GM23338 (cell line): ENCODE measurements at regions not wholly inside any gene's neighbourhood (a gene's known extent, or its start where the extent isn't known, plus 50 kb on each side); places are given as distances from the start of the nearest gene placed in this dataset.

ENCODE experiments used
- ATAC-seq: fragments of 200-7000 bp; cut with Tn5 transposase; 3 replicates; pipeline ENCODE4 v1.9.1; 2020
- DNase-seq: peaks from one replicate; pipeline ENCODE4 v3.0.0-alpha.2; 2015; ENCODE audit warnings: low spot score
- H2AFZ ChIP-seq: fragments of 200-600 bp; sonication (generic); 2 replicates; pipeline ENCODE4 v1.8.0; 2016; ENCODE audit warnings: antibody characterized with exemption, mild to moderate bottlenecking, moderate library complexity
- H3F3A ChIP-seq: fragments of 200-600 bp; sonication (generic); replicated peaks from 2 replicates; pipeline ENCODE4 v1.8.0; 2017; ENCODE audit warnings: antibody characterized with exemption, mixed run types, low read depth
- H3K27ac ChIP-seq: fragments of 200-600 bp; sonication (generic); 2 replicates; pipeline ENCODE4 v1.6.1; 2016; ENCODE audit warnings: low read depth
- H3K27me3 ChIP-seq: fragments of 200-600 bp; sonication (generic); 2 replicates; pipeline ENCODE4 v1.8.0; 2016; ENCODE audit warnings: mild to moderate bottlenecking, mixed run types, moderate library complexity; ENCODE audit not compliant: insufficient read depth
- H3K36me3 ChIP-seq: fragments of 200-600 bp; sonication (generic); 2 replicates; pipeline ENCODE4 v1.8.0; 2016; ENCODE audit warnings: mild to moderate bottlenecking; ENCODE audit not compliant: insufficient read depth
- H3K4me1 ChIP-seq: fragments of 200-600 bp; sonication (generic); 2 replicates; pipeline ENCODE4 v1.8.0; 2016; ENCODE audit warnings: mild to moderate bottlenecking, moderate library complexity; ENCODE audit not compliant: insufficient read depth
- H3K4me2 ChIP-seq: fragments of 200-600 bp; sonication (generic); 2 replicates; pipeline ENCODE4 v1.7.1; 2017; ENCODE audit warnings: mixed run types
- H3K4me3 ChIP-seq: fragments of 200-600 bp; sonication (generic); 2 replicates; pipeline ENCODE4 v1.6.1; 2016; ENCODE audit warnings: mixed run types
- H3K79me2 ChIP-seq: fragments of 200-600 bp; sonication (generic); replicated peaks from 2 replicates; pipeline ENCODE4 v1.8.0; 2017; ENCODE audit warnings: mild to moderate bottlenecking; ENCODE audit not compliant: insufficient read depth
- H3K9me2 ChIP-seq: fragments of 200-600 bp; sonication (generic); 2 replicates; pipeline ENCODE4 v1.8.0; 2017; ENCODE audit not compliant: insufficient read depth
- H4K20me1 ChIP-seq: fragments of 200-600 bp; sonication (generic); replicated peaks from 2 replicates; pipeline ENCODE4 v1.8.0; 2017; ENCODE audit warnings: mild to moderate bottlenecking; ENCODE audit not compliant: insufficient read depth
- H3K27ac Mint-ChIP-seq: 2 replicates; pipeline ENCODE4 v1.8.0; 2020; ENCODE audit warnings: inconsistent platforms, mild to moderate bottlenecking, moderate library complexity, mixed read lengths
- H3K27me3 Mint-ChIP-seq: 3 replicates; pipeline ENCODE4 v1.8.0; 2022; ENCODE audit warnings: low read depth, mild to moderate bottlenecking, moderate library complexity, mixed read lengths, inconsistent platforms; ENCODE audit not compliant: insufficient read depth, poor library complexity
- H3K36me3 Mint-ChIP-seq: 3 replicates; pipeline ENCODE4 v1.8.0; 2021; ENCODE audit warnings: low read depth, mild to moderate bottlenecking, inconsistent platforms, moderate library complexity, mixed read lengths
- H3K4me1 Mint-ChIP-seq: 3 replicates; pipeline ENCODE4 v1.8.0; 2020; ENCODE audit warnings: mild to moderate bottlenecking, inconsistent platforms, mixed read lengths
- H3K4me3 Mint-ChIP-seq: 3 replicates; pipeline ENCODE4 v1.8.0; 2021; ENCODE audit warnings: moderate library complexity, mild to moderate bottlenecking, inconsistent platforms, mixed read lengths
- H3K9me3 Mint-ChIP-seq: 3 replicates; pipeline ENCODE4 v1.8.0; 2020; ENCODE audit warnings: moderate library complexity, mild to moderate bottlenecking, inconsistent platforms, mixed read lengths
- CTCF ChIP-seq, 2 experiments: fragments of 200-600 bp in 1 of 2; sonication (generic) in 1 of 2; conservative IDR thresholded peaks; 2 replicates each; pipeline versions ENCODE4 v1.5.1 to v1.6.1; 2016 to 2017; ENCODE audit warnings: antibody characterized with exemption in 2 of 2, low read depth in 2 of 2, mild to moderate bottlenecking in 2 of 2, moderate library complexity in 1 of 2
- EZH2 ChIP-seq: fragments of 200-600 bp; sonication (generic); IDR thresholded peaks from one replicate; pipeline ENCODE4 v1.8.0; 2017; ENCODE audit warnings: antibody characterized with exemption, mild to moderate bottlenecking, low read depth; ENCODE audit not compliant: unreplicated experiment
- EZH2phosphoT487 ChIP-seq: fragments of 200-600 bp; sonication (generic); IDR thresholded peaks from one replicate; pipeline ENCODE4 v1.8.1; 2018; ENCODE audit warnings: antibody characterized with exemption; ENCODE audit not compliant: unreplicated experiment
- JUNB ChIP-seq: IDR thresholded peaks from one replicate; pipeline ENCODE4 v1.6.1; 2016; ENCODE audit warnings: antibody characterized with exemption; ENCODE audit not compliant: unreplicated experiment
- NANOG ChIP-seq: IDR thresholded peaks from 2 replicates; pipeline ENCODE4 v1.6.1; 2016; ENCODE audit warnings: antibody characterized with exemption, borderline replicate concordance
- POLR2AphosphoS5 ChIP-seq: IDR thresholded peaks from 2 replicates; pipeline ENCODE4 v1.6.1; 2016; ENCODE audit warnings: antibody characterized with exemption, low read depth
- STAT1 ChIP-seq: IDR thresholded peaks from one replicate; pipeline ENCODE4 v1.6.1; 2016; ENCODE audit warnings: antibody characterized with exemption; ENCODE audit not compliant: unreplicated experiment
- ZNF331 ChIP-seq: fragments of 250-450 bp; sonication (Bioruptor Pico); IDR thresholded peaks from 2 replicates; pipeline ENCODE4 v1.5.0; 2020; ENCODE audit warnings: low read depth, mild to moderate bottlenecking, moderate library complexity

DNA sequence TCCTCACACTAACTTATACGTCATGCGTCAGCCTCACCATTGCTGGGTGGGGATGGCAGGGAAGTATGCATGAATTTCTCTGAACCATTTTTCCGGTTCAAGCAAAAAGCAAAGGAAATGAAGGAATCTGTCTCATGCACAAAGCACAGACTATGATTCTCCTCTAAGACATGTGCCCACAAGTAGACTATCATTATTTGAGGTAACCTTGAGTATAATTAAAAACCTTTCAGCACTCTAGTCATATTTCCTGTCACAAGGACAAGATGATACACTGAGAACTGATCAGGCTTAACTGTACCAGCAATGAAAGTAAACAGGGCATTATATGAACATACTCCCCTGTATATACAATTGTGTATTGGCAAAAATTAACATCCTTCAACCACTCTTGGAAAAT lies 56.7 kb upstream of the TSC22D2 start (continued):
- TF ChIP-seq NANOG, result no peak
- no peak for TF ChIP-seq CTCF (conservative IDR thresholded peaks at IDR 0.05; ENCODE audit: low read depth in 2 of 2)
- no peak for TF ChIP-seq STAT1

DNA sequence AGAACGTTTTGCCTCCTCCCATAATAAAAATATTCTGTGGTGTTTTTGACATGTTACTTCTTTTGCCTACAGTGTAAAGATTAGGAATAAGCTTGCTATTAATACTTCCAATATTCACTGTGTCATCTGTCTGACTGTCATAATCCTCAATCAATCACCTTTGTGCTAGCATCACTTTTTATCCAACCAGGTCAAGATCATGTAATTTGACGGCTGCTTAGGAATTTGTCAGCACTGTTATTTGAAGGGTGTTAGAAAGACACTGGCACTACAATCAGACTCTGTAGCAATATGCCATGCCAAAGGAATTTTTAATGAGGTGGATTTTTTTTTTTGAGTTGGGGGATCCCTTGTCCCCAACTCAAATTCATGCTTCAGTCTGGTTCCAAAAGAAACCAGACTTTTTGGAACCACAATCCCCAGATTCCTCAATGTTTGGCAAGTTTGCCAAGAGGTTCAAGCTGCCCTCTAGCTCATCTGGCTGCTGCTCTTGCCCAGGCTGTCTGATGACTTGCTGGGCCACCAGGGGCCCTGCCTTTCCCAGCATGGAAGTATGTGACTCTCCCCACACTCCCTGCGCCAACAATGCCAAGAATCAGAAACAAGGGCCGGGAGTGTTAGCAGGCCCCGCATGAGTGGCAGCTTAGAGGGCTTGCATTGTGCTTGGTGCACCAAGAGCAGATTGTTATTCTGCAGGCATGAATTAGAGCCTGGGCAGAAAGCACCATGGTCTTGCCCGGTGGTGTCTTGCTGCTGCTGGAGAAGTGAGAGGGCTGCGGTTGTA lies 58.6 kb upstream of the TSC22D2 start:
- Mint-ChIP-seq H3K4me1 (peaks cover 43% of the 10 kb centered on the region), H3K27me3 (peaks cover 2% of the 10 kb centered on the region), H3K4me3 (no peak overlapping the region), H3K36me3 (no peaks in the 10 kb centered on the region), H3K9me3 (no peaks in the 10 kb centered on the region), H3K27ac (no peak overlapping the region)
- Histone ChIP-seq H4K20me1 (no peaks in the 10 kb centered on the region), H3K27ac (no peak overlapping the region), H3F3A (no peaks in the 10 kb centered on the region), H3K79me2 (no peaks in the 10 kb centered on the region), H3K4me2 (no peak overlapping the region), H3K27me3 (no peaks in the 10 kb centered on the region), H3K36me3 (no peaks in the 10 kb centered on the region), H3K9me2 (peaks cover 5% of the 10 kb centered on the region; the same call in 1 of the 2 replicates), H3K4me3 (no peak overlapping the region), H2AFZ (peak overlapping the region; percentile 67; the same call in 1 of the 2 replicates), H3K4me1 (peaks cover 23% of the 10 kb centered on the region)
- DNase-seq, result no peak
- ATAC-seq, result peak; percentile 68
- TF ChIP-seq CTCF (conservative IDR thresholded peaks at IDR 0.05; ENCODE audit: low read depth in 2 of 2), result peak in 1 of 2 experiments; percentile 13; a peak in 1 of 4 replicates
- no peak for TF ChIP-seq EZH2

- TF ChIP-seq JUNB (no peak), ZNF331 (CRISPR knock-in tag) (no peak), POLR2AphosphoS5 (no peak), EZH2phosphoT487 (no peak)
- no peaks in the 10 kb centered on the region for H3K36me3 Mint-ChIP-seq
- H3K27ac ChIP-seq, result no peak overlapping the region
Measured at GRCh38 chr3:150348500-150348899, 59.6 kb upstream of the TSC22D2 start.

More at GRCh38 chr3:150348500-150348899, 59.6 kb upstream of the TSC22D2 start:
- Mint-ChIP-seq H3K27me3 (peaks cover 4% of the 10 kb centered on the region), H3K9me3 (no peaks in the 10 kb centered on the region), H3K4me3 (no peak overlapping the region), H3K4me1 (peaks cover 49% of the 10 kb centered on the region), H3K27ac (no peak overlapping the region)
- H3K9me2 ChIP-seq, result no peaks in the 10 kb centered on the region
- ATAC-seq, result no peak
- no peaks in the 10 kb centered on the region for H3K36me3 ChIP-seq
- H3F3A ChIP-seq, result no peaks in the 10 kb centered on the region
- no peak overlapping the region for H3K4me3 ChIP-seq
- H3K27me3 ChIP-seq, result no peaks in the 10 kb centered on the region
- H4K20me1 ChIP-seq, result no peaks in the 10 kb centered on the region
- DNase-seq, result no peak
- H2AFZ ChIP-seq, result no peak overlapping the region
- peaks cover 33% of the 10 kb centered on the region for H3K4me1 ChIP-seq
- no peaks in the 10 kb centered on the region for H3K79me2 ChIP-seq
- H3K4me2 ChIP-seq, result no peak overlapping the region
